CD14-positive monocyte (primary cell): ENCODE measurements at regions not wholly inside any gene's neighbourhood (a gene's known extent, or its start where the extent isn't known, plus 50 kb on each side); places are given as distances from the start of the nearest gene placed in this dataset.

ENCODE experiments used
- DNase-seq, 3 donors: peaks; one replicate each; pipeline ENCODE4 v3.0.0-alpha.2; 2011 to 2022
- H2AFZ ChIP-seq: 2 replicates; pipeline ENCODE4 v1.6.0; 2012; ENCODE audit warnings: mild to moderate bottlenecking, low read depth, low read length, inconsistent platforms; ENCODE audit not compliant: insufficient read depth, poor library complexity, severe bottlenecking
- H3K27ac ChIP-seq, 2 donors: 1 replicate in 1 of 2; 2 replicates in 1 of 2; pipeline ENCODE4 v1.5.1; 2012 to 2013; ENCODE audit warnings: low read length in 2 of 2, control low read depth in 1 of 2, inconsistent platforms in 1 of 2, low read depth in 1 of 2, mild to moderate bottlenecking in 1 of 2
- H3K27me3 ChIP-seq, 2 donors: one replicate each; pipeline versions ENCODE4 v1.6.0 to v1.6.1; 2011 to 2013; ENCODE audit warnings: low read length in 2 of 2; ENCODE audit not compliant: control insufficient read depth in 2 of 2, insufficient read depth in 2 of 2
- H3K36me3 ChIP-seq, 2 donors: replicated peaks in 1 of 2; 1 replicate in 1 of 2; 2 replicates in 1 of 2; pipeline versions ENCODE4 v1.5.1 to v1.6.1; 2012 to 2013; ENCODE audit warnings: low read length in 2 of 2, control low read depth in 1 of 2, inconsistent platforms in 1 of 2, mild to moderate bottlenecking in 1 of 2; ENCODE audit not compliant: insufficient read depth in 2 of 2, control insufficient read depth in 1 of 2
- H3K4me1 ChIP-seq, 2 donors: 1 replicate in 1 of 2; 2 replicates in 1 of 2; pipeline versions ENCODE4 v1.5.1 to v1.6.1; 2012 to 2013; ENCODE audit warnings: low read length in 2 of 2, control low read depth in 1 of 2, inconsistent platforms in 1 of 2, mild to moderate bottlenecking in 1 of 2, moderate library complexity in 1 of 2; ENCODE audit not compliant: insufficient read depth in 2 of 2, control insufficient read depth in 1 of 2
- H3K4me2 ChIP-seq: replicated peaks from 2 replicates; pipeline ENCODE3; 2012; ENCODE audit warnings: low read length, moderate library complexity, mild to moderate bottlenecking; ENCODE audit not compliant: poor library complexity, severe bottlenecking; ENCODE audit errors: extremely low read depth
- H3K4me3 ChIP-seq, 3 experiments: fragments of 200-600 bp in 1 of 3; sonication (generic) in 1 of 3; replicated peaks in 1 of 3; 1 replicate in 2 of 3; 2 replicates in 1 of 3; pipeline ENCODE4 v1.5.1; 2011 to 2013; ENCODE audit warnings: low read length in 3 of 3, mild to moderate bottlenecking in 3 of 3, control low read depth in 2 of 3, low read depth in 2 of 3, inconsistent platforms in 1 of 3, moderate library complexity in 1 of 3
- H3K79me2 ChIP-seq: 2 replicates; pipeline ENCODE4 v1.6.0; 2012; ENCODE audit warnings: mild to moderate bottlenecking, control low read depth, inconsistent platforms, low read length, moderate library complexity; ENCODE audit not compliant: insufficient read depth
- H3K9ac ChIP-seq: 2 replicates; pipeline ENCODE4 v1.6.0; 2017; ENCODE audit warnings: low read length, mild to moderate bottlenecking; ENCODE audit not compliant: insufficient read depth, poor library complexity, severe bottlenecking
- H3K9me3 ChIP-seq, 2 donors: replicated peaks in 1 of 2; 1 replicate in 1 of 2; 2 replicates in 1 of 2; pipeline versions ENCODE4 v1.5.1 to v1.6.1; 2012 to 2013; ENCODE audit warnings: low read length in 2 of 2, control low read depth in 1 of 2; ENCODE audit not compliant: control insufficient read depth in 1 of 2, insufficient read depth in 1 of 2
- H4K20me1 ChIP-seq: 2 replicates; pipeline ENCODE4 v1.6.0; 2012; ENCODE audit warnings: mild to moderate bottlenecking, low read length, control low read depth, moderate library complexity; ENCODE audit not compliant: insufficient read depth
- H3K27ac Mint-ChIP-seq, 7 donors: one replicate each; pipeline ENCODE4 v1.8.0; 2020; ENCODE audit warnings: mild to moderate bottlenecking in 7 of 7, mixed read lengths in 7 of 7, moderate library complexity in 6 of 7, inconsistent platforms in 2 of 7
- H3K27me3 Mint-ChIP-seq, 3 donors: one replicate each; pipeline ENCODE4 v1.8.0; 2021 to 2022; ENCODE audit warnings: low read depth in 3 of 3, mild to moderate bottlenecking in 3 of 3, mixed read lengths in 3 of 3, moderate library complexity in 3 of 3, inconsistent platforms in 1 of 3
- H3K36me3 Mint-ChIP-seq, 2 donors: one replicate each; pipeline ENCODE4 v1.8.0; 2020; ENCODE audit warnings: mixed read lengths in 2 of 2, inconsistent platforms in 1 of 2, mild to moderate bottlenecking in 1 of 2
- H3K4me1 Mint-ChIP-seq: one replicate; pipeline ENCODE4 v1.8.0; 2020; ENCODE audit warnings: mild to moderate bottlenecking, mixed read lengths
- H3K4me3 Mint-ChIP-seq, 2 donors: one replicate each; pipeline ENCODE4 v1.8.0; 2020; ENCODE audit warnings: mild to moderate bottlenecking in 2 of 2, mixed read lengths in 2 of 2, moderate library complexity in 1 of 2
- H3K9me3 Mint-ChIP-seq, 7 donors: one replicate each; pipeline ENCODE4 v1.8.0; 2020 to 2022; ENCODE audit warnings: mixed read lengths in 7 of 7, mild to moderate bottlenecking in 6 of 7, moderate library complexity in 6 of 7, inconsistent platforms in 2 of 7
- CTCF ChIP-seq: fragments of 200-600 bp; IDR thresholded peaks from one replicate; pipeline ENCODE4 v1.8.0; 2022; ENCODE audit warnings: antibody characterized with exemption, mild to moderate bottlenecking
- WGBS: methylation state at CpG from one replicate; pipeline ENCODE4 v1.1.5; 2013; ENCODE audit warnings: missing lambda C conversion rate; ENCODE audit not compliant: insufficient coverage; 5-methylcytosine and 5-hydroxymethylcytosine counted together
- intact Hi-C, 2 donors: fragments of 100-400 bp; cut with micrococcal nuclease; formaldehyde crosslinking; loops; one replicate each; pipeline versions ENCODE4 v1.15.0 to v1.15.1; 2023

DNA sequence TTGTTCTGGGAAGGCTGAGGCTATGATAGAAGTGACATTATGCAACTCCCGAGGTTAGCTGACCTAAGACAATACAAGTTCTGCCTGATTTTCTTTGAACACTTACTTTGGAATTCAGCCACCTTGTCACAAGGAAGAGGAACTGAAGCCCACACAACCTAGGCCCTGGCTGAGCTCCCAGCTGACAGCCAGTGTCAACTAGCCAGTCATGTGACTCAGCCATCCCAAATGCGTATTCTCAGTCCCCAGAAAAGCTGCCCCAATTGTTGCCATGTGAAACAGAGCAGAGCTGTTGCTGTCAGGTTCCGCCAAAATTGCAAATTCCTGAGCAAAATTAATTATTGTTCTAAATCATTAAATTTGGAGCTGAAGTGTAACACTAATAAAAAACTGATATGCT is 1010.0 kb downstream of the XPNPEP1 start:
- H3K79me2 ChIP-seq = no peaks in the 10 kb centered on the region
- Mint-ChIP-seq H3K27ac (no peak overlapping the region), H3K4me1 (no peaks in the 10 kb centered on the region), H3K27me3 (peaks cover 16 to 23% (median 18%) of the 10 kb centered on the region in 3 donors), H3K9me3 (peaks cover 0 to 2% (median 1%) of the 10 kb centered on the region in 7 donors), H3K4me3 (no peak overlapping the region), H3K36me3 (no peaks in the 10 kb centered on the region)
- no peaks in the 10 kb centered on the region for H3K9me3 ChIP-seq
- H3K27me3 ChIP-seq = peaks cover 0 to 13% of the 10 kb centered on the region in 2 donors
- H3K36me3 ChIP-seq = no peaks in the 10 kb centered on the region
- no peak for DNase-seq
- no peaks in the 10 kb centered on the region for H4K20me1 ChIP-seq
- H3K4me3 ChIP-seq = no peak overlapping the region
- no peak overlapping the region for H3K27ac ChIP-seq
- WGBS = 67% methylated on average over 1 of the region's 3 CpGs
- H3K4me1 ChIP-seq = no peaks in the 10 kb centered on the region
- TF ChIP-seq CTCF = no peak
- intact Hi-C loops = no loop called here
- no peak overlapping the region for H3K9ac ChIP-seq
- no peak overlapping the region for H2AFZ ChIP-seq
- no peak overlapping the region for H3K4me2 ChIP-seq

DNA sequence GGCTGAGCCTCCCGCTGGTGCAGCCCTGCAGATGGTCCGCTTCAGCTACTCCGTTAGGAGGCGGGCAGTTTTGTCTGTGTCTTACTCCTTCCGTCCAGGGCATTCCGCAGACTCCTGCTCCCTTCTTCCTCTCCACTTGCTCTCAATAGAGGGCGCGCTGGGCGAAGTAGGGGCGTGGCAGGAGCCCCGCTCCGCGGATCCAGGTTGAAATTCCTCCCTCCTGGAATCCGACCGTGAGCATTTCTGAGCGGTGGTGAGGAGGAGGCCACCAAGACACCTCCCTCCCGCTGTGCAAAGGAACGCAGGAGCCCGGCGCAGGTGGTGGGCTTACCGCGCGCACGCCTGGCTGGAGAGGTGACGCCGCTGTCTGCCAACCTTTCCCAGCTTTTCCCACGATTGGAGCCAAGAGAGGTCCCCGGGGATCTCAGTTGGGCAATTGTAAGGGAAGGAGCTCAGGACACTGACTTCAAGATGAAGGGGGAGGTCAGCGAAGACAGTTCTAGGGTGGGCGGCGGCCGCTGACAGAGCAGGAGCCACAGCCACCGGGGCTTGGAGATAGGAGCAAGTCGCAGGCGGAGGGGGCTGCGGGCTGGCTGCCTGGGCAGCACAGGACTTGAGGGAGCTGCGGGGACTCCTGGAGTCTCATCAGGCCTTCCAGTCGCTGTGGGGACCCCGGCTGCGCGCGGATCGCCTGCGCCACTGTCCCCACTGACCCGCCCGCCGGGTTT is 1011.3 kb downstream of the XPNPEP1 start:
- Histone ChIP-seq H3K4me2 (no peak overlapping the region), H3K27me3 (peaks cover 0 to 13% of the 10 kb centered on the region in 2 donors), H3K9ac (no peak overlapping the region), H3K27ac (no peak overlapping the region), H3K9me3 (no peaks in the 10 kb centered on the region), H2AFZ (no peak overlapping the region), H3K79me2 (no peaks in the 10 kb centered on the region), H4K20me1 (no peaks in the 10 kb centered on the region), H3K36me3 (no peaks in the 10 kb centered on the region), H3K4me3 (no peak overlapping the region), H3K4me1 (no peaks in the 10 kb centered on the region)
- no peaks in the 10 kb centered on the region for H3K36me3 Mint-ChIP-seq
- peaks cover 16 to 23% (median 18%) of the 10 kb centered on the region in 3 donors for H3K27me3 Mint-ChIP-seq
- H3K9me3 Mint-ChIP-seq = peaks cover 0 to 2% (median 1%) of the 10 kb centered on the region in 7 donors
- 4% methylated on average over 41 of the region's 47 CpGs for WGBS
- peak overlapping the region in 1 of 2 donors; percentile 59 for H3K4me3 Mint-ChIP-seq
- DNase-seq = no peak
- H3K4me1 Mint-ChIP-seq = no peaks in the 10 kb centered on the region
- no peak overlapping the region for H3K27ac Mint-ChIP-seq
- no peak for TF ChIP-seq CTCF
- intact Hi-C loops = no loop called here
